ENCODE measurements at regions not wholly inside any gene's neighbourhood (a gene's known extent, or its start where the extent isn't known, plus 50 kb on each side); places are given as distances from the start of the nearest gene placed in this dataset.

DNA sequence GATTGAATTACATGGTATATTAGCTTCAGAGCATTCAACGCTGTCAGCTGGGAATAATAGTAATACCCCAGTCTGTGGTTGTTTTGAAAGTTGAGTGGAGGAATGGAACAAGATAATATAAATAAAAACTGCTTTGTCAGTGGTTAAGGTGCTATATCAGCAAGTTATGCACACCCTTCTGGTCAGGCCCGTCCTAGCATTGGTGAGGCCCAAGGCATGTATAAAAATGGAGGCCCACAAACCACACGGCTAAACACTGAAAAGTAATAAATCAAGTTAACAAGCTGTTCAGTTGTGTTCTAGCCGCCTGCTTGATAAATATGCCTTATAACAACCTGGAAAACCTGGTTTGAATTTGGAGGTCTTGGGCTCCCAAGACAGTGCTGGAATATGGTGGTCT lies 77.4 kb downstream of the PSMG1 start:
- intact Hi-C loops (cut with micrococcal nuclease) = no loop called here

DNA sequence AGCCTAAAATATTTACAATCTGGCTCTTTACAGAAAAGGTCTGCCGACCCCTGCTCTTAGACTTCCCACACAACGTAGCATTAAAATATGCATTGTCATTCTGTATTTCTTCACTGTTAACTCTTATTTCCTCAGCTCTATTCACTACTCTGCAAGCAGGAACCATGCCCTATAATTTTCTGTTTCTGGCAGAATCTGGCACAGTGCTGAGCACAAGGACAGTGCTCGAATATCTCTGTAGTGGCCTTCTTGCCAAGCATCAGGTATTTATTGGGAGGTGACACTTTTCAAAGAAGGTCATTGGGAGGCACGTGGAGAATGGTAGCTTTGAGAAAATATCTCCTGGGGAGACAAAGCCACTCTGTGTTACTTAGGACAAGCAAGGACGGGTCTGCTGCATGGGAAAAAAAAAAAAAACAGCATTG lies 77.9 kb downstream of the PSMG1 start:
- intact Hi-C loops (cut with micrococcal nuclease) = no loop called here

DNA sequence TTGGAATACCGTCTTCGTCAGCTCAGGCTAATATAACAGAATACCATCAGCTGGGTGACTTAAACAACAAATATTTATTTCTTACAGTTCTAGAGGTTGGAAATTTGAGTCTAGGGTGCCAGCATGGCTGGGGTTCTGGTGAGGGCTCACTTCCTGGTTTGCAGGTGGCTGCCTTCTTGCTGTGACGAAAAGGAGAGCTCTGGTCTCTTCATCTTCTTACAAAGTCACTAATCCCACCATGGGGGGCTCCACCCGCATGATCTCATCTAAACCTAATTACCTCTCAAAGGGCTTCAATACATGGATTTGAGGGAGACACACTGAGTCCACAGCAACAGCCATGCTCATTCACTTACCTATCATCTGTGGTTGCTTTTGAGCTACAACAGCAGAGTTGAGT lies 78.3 kb downstream of the PSMG1 start:
- intact Hi-C loops (cut with micrococcal nuclease) = no loop called here

DNA sequence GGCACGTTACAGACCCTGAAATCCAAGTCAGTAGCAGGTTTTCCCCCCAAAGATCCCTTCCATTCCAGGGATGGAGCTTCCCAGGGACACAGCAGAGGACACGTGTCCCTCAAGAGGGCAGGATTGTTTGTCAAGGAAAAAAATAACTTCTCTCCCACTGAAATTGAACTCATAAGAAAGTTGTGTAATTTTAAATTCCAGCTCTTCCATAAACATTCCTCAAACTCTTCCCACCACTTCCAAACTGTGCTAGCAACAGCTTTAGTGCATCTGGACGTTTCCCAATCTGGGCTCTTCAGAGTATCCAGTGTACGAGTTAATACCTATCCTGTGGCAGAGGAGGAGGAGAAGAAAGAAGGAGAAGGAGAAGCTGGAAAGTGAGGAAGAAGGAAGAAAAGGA lies 79.6 kb downstream of the PSMG1 start:
- intact Hi-C loops (cut with micrococcal nuclease) = no loop called here

DNA sequence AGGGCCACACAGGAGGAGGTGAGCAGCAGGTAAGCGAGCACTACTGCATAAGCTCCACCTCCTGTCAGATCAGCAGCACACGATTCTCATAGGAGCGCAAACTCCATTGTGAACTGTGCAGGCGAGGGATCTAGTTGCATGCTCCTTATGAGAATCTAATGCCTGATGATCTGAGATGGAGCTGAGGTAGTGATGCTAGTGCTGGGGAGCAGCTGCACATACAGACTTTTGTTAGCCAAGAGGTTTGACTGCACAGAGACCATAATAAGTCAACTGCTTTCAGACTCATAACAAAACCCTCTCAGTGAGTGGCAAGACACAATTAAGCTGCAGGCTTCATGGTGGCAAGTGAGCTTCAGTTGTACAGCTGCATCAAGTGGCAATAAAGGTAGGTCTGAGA lies 83.4 kb downstream of the PSMG1 start:
- intact Hi-C loops (cut with micrococcal nuclease) = no loop called here

DNA sequence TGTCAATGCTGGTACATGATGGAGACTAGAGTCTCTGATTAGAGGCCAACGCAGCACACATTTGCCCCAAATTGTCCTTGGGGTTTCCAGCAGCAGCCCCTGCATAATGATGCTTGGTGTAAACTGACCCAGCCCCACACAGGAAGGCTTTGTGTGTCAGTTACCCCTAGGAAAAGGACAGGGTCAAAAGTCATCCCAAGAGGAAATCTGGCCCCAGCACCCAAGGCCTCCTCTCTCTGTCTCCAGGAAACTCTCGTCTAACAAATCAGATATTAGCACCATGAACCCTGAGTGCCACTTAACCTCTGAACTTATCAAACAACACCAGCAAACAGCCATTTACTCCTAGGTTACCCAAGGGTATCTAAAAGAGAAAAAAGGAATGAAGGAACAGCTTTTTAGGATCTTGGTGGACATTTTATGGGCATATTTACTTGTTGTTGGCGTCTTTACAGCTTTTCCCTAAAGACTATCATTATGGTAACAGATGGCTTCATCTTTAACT lies 84.5 kb downstream of the PSMG1 start:
- intact Hi-C loops (cut with micrococcal nuclease) = no loop called here

DNA sequence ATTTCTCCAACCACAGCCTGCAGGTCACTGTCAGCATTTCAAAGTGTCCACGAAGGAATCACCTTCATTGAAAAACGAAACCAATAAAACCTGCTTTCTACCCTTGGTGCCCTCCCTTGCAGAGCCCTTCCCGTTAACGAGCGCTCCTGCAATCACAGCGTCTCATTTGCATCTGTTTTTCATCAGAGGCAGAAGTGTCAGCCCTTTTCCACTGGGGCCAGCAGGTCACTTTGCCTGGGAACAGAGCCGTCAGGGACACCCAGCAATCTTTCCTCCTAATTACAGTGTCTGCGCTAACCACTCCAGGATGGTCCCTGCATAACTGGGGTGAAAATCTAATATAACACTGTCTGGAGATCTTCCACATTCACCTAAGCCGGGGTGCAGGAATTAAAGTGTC lies 85.3 kb downstream of the PSMG1 start:
- intact Hi-C loops (cut with micrococcal nuclease) = no loop called here

- intact Hi-C loops (cut with micrococcal nuclease) = no loop called here
Observed at GRCh38 chr21:39097335-39097861, 85.9 kb downstream of the PSMG1 start.

DNA sequence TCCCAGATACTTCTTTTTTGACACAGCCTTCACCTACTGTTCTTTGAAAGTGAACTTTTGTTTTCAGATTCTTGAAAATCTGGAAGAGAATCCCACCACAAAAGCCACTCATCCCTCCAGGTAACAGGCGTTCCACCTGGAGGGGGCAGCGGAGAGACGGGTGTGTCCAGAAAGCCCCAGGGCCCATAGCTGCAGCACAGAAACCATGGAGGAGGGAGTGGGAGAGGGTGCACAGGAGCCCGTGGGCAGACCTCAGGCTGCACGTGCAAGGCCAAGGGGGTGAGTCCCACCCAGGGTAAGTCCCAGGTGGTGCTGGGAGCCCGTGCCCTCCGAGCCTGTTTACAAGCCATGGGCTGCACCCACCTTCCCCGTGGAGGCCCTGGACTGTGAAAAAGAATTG lies 86.5 kb downstream of the PSMG1 start:
- intact Hi-C loops (cut with micrococcal nuclease) = no loop called here

DNA sequence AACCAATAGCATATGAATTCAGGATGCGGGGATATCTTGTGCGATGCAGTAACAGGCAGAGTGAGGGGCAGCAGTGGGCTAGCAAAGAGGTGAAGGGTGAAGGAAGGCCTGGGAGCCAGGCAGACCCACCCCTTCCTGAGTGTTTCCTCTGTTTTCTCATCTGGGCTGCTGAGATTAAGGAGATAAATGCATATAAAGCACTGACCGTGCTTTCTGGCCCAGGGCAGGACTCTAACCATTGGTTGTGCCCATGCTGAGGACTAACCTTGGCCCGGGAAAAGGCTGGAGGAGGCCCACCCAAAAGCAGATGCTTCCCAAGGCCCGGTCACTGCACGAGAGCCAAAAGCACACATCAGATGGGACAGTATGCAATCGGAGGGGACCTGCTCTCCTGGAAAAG lies 87.6 kb downstream of the PSMG1 start:
- intact Hi-C loops (cut with micrococcal nuclease) = no loop called here

DNA sequence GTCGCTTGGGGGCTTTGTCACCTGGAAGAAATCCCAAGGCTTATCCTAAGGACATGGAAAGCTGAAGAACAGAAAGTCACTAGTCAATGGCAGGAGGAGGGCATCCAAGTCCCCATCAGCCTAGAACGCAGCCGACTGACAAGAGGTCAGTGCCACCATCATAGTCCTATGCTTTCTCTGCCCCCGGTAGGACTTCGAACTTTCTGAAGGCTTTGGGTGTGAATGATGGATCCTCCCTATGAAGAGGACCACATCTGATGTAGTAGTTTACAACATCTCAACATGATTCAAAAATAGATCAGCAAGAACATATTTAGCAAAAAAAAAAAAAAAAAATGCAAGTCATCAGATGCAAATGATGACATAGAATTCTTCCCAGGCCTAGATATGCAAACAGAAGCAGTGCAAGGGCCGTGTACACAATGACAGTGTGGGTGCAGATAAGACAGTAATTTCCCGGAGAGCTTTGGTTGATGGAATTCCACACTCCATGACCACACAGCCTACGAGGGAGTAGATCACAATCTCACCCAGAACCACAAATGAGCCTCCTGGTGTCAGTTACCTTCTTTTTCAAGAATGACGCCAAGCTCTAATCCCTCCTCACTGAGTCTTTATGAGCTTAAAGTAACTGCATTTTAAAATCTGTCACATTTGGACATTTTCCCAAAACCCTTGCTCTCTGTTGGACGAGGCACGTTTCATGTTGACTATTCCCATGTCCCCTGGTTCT lies 88.2 kb downstream of the PSMG1 start:
- intact Hi-C loops (cut with micrococcal nuclease) = no loop called here

DNA sequence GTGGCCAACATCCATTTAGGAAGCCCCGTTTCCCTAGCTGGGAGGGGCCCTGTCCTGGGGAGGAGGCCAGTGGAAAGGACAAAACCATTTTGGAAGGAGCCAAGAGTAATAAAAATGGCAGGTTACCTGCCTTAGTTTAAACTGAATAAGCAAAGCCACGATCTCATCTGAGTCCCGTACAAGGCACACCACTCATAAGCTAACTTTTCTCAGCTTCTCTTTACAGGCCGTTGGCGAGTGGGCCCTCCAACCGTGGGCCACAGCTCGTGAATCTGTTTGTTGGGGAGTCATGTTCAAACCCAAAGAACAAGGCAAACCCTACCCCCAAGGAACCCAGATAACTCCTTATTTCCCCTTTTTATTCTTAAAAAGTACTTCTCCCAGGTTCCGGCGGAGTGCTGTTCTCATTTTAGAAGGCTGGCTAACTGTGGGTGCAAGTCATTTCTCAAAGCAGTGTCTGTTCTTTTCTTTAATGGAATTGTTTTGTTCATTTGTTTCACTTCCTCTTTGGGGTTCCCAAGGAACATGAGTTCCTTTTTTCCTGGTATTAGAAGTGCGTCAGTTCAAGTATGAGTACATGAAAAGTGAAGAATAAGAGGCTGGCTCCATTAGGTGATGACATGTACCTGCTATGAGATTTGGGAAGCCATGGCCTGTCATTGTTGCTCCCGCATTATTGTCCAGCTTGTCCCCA lies 89.0 kb downstream of the PSMG1 start:
- intact Hi-C loops (cut with micrococcal nuclease) = no loop called here

GRCh38 chr21:39093526-39093925 lies 89.7 kb downstream of the PSMG1 start:
- intact Hi-C loops (cut with micrococcal nuclease) = no loop called here

DNA sequence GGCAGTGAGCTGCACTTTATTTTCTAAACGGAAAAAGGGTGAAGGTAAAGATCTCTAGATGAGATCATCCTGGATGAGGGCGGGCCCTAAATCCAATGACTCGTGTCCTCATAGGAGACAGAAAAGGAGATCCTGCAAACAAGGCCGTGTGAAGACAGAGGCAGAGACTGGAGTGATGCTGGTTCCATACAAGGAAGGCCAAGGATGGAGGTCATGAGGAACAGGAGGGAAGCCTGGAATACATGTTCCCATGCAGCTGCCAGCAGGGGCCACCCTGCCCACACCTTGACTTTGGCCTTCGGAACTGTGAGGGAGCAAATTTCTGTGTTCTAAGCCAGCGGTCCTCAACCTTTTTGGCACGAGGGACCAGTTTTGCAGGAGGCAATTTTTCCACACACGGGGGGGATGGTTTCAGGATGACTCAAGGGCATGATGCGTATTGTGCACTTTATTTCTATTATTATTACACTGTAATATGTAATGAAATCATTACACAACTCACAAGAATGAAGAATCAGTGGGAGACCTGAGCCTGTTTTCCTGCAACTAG lies 94.3 kb downstream of the PSMG1 start:
- intact Hi-C loops (cut with micrococcal nuclease) = no loop called here

- intact Hi-C loops (cut with micrococcal nuclease) = no loop called here
Observed at GRCh38 chr21:39088031-39088370, 95.2 kb downstream of the PSMG1 start.

DNA sequence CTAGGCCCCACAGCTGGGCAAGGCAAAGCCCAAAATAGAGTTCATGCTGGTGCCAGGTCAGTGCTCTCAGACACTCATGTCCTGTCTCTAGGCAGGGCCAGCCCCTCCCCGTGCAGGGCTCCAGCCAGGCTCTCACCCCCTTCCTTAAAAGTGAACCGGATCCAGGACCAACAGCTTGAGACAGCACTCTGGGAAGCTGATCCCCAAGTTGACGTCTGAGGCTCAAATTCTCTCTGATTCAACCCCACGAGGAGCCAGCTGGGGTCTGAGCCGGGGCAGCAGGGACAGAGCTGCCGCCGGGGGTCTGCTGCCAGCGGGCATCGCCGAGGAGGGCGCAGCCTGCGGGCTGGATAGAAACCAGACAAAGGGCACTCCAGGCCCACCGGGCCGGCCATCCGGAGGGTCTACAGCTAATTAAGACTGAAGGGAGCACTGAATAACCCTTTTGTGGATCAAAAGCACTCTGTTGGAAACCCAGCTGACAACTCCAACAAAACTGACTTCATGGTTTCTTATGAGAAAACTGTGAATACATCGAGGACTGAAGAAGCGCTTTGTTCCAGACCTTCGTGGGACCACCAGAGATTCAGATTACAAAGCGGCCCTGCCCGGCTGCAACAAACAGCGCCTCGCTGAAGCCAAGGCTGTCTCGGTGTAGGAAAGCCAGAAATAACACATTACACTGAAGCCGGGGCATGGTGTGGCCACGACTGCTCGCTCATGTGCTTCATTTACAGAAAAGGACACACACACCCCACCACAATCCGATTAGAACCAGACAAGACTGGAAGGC lies 95.8 kb downstream of the PSMG1 start:
- intact Hi-C loops (cut with micrococcal nuclease) = no loop called here

GRCh38 chr21:39086547-39086946 lies 96.7 kb downstream of the PSMG1 start:
- intact Hi-C loops (cut with micrococcal nuclease) = no loop called here

DNA sequence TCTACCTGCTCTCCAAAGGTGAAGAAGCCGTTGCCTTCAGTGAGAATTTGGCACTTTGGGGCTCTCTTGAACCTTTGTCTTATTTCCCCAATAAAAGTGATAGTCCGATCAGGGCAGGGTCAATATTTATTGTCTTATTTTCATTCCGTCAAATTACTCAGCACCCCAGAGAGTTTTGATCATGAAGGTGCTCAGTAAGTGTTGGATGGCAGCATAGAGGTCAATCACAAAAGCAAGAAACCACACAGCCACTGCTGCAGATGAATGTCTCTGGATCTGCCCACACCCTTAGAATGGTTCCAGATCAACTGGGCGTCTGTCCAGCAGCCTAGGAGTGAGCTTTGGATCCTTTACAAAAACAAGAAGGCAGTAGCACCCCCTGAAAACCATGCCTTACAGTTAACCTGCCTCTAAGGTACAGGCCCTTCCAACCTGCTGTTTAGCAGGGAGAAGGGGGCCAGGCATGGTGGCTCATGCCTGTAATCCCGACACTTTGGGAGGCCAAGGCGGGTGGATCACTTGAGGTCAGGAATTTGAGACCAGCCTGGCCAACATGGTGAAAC lies 97.3 kb downstream of the PSMG1 start:
- intact Hi-C loops (cut with micrococcal nuclease) = no loop called here

- intact Hi-C loops (cut with micrococcal nuclease) = no loop called here
Observed at GRCh38 chr21:39084979-39085729, 98.1 kb downstream of the PSMG1 start.

- intact Hi-C loops (cut with micrococcal nuclease) = no loop called here
Observed at GRCh38 chr21:39084073-39084472, 99.2 kb downstream of the PSMG1 start.
